Stimulated activated CD4-positive, alpha-beta T cell treated with anti-CD3 and anti-CD28 coated beads, Interleukin-1b, Interleukin-23, amount 100 ng/mL, for 48 hours (primary cell): ENCODE measurements at regions not wholly inside any gene's neighbourhood (a gene's known extent, or its start where the extent isn't known, plus 50 kb on each side); places are given as distances from the start of the nearest gene placed in this dataset.

ENCODE experiments used
- DNase-seq: peaks from one replicate; pipeline ENCODE4 v3.0.0-alpha.2; 2020

DNA sequence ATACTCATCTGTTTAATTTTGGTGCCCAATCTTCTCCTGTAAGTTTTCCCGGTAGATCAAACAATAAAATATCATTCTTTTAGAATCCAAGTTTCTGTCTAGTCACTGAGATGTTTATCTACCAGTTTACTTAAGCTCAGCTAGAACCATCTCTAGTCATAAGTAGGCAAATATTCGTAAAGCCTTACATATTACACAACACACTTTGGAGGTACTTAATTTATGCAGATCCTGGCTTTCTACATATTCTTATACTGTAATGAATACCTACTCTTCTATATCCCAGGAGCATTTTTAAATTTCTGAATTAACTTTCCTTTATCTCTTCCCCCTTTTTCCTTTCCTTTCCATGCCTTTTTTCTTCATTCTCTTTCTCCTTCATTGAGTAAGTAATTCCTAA lies 185.9 kb upstream of the ZBTB20 start:
- no peak for DNase-seq

DNA sequence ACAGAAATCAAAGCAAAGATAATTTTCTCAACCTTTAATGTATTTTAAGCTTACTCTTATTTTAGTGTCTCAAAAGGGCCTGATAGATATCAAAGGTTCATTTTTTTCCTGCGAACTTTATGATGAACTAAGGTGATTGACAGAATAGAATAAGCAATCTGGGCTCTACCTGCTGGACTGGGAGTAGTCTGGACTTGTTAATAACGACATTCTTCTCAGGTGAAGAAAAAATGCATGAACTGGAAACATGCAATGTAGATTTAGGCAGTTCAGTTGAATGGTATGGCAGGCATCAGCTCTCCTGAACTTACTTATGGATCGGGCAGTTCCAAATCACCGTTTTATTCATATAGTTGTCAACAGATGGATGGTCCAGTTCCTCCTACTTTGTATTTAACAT lies 189.7 kb upstream of the ZBTB20 start:
- DNase-seq = no peak

DNA sequence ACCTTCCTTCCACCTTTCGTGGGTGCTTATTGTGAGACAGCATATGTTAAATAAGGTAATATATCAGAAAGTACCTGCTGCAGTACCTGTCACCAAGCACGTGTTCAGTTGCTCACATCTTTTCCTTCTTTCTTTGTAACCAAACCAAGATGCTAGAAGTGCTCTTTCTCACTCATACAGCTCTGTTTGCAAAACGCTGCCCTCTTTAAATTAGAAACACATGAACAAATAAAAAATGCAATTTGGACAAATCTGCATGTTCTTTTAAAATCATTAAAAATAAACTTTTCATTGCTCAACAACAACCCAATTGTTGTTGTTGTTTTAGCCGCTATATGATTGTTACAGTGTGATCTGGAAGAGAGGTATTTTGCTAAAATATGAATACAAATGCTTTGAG lies 193.5 kb upstream of the ZBTB20 start:
- DNase-seq = no peak

DNA sequence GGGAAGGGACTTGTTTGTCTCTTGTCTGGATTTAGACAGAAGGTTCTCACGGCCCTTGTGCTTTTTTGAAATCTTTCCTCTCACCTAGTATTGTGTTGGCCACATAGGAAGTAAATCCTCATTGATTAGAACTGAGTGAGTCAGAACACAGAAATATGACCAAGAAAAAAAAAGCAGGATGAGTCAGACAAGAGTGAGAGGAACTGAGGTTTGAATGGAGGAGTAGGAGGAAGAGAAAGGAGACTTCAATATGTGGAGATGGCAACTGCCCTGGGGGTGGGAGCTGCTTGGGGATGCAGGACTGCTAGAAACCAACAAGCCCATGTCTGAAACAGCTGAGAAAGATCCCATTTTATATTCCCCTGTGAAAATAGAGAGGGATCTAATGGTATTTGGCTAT lies 194.1 kb upstream of the ZBTB20 start:
- DNase-seq = no peak

DNA sequence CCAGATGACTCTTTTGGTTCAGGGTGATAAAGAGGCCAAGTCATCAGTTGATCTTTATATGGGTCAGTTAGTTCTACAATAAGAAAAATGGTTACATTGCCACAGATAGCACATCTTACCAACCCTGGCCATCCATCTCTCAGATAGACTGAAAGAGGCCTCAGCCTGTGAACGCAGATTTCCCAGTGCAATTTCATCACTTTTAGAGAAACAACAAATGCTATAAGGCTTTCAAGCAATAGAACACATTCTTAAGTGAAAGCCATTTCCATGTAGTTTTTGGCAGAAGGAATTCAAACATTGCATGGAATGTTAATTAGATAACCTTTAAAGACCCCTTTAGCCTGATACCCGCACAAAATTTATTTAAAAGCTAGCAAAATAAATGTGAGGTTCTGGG lies 200.6 kb upstream of the ZBTB20 start:
- no peak for DNase-seq

DNA sequence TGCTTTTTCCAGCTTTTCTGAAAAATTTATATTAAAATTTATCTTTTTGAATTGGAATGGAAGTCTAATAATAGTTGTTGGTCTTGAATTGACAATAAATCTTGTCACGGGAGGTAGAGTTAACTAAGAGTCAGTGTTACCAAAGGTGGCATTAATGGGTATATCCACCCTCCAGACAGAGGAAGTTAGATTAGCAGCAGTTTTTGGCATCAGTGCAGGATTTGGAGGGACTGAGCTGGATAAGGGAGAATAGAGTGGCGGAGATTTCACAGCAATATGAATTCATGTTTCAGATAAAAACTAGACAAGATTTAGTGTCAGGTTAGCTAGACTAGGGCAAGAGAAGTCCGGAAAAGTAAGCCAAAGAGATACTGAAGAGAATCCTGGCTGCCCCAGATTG lies 201.3 kb upstream of the ZBTB20 start:
- no peak for DNase-seq

DNA sequence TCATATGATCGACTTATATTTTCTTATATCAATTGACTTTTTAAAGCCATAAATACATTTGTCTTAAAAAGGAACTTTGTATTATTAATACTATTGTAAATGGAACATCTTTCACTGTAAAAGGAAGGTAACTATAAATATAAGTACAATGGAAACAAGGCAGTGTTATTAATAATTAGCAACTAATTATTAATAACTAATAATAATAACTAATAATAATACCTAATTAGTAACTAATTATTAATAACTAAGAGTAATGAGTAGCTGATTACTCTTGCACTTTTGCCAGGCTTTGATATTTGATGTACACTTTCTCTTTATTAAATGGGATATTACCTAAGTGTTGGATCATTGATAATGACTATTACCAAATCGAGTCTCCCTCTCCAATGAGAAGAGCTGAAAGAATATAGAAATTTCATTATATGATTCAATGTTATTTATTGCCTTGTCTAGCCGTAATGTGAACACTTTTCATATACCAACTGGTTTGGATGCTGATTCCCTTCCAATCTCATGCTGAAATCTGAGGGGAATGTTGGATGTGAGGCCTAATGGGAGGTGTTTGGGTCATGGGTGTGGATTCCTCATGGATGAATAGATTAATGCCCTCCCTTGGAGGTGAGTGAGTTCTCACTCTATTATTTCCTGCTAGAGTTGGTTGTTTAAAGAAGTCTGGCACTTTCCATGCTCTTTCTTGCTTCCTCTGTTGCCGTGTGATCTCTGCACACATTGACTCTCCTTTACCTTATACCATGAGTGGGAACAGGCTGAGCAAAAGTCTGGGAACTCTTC lies 202.1 kb upstream of the ZBTB20 start:
- DNase-seq = no peak

DNA sequence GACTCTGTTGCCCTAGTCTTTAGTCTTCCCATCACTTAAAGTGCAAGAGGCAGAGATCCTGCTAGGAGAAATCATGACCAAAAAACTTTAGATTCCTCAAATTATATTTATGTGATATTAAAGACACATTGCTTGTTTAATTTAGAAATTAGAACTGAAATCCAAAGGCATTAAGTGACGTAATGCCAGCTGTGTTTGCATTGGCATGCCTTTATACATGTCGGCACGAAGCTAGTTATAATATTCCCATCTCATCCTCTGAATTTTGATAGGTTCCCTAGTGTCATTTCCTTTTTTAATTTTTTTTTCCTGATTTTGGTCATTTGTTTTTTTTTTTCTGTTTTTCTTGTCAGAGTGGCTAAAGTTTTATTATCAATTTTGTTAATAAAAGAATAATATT lies 203.5 kb upstream of the ZBTB20 start:
- no peak for DNase-seq

DNA sequence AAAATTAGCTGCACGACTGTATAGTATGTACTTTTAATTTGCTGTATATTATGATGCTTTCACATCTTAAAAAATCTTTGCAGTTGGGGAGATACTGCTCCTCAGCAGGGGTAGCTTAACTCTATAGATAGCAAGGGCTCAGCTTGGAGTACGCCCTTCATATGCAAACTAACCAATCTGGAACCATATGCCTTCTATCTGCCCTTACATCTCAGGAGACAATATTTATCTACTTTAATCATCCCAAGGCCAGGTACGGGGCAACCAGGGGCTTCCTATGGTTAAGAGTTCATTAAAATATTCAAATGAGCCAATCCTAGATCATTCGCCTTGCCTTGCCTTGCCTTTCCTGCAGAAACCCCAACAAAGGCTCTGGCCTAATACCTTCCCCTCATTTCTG lies 204.1 kb upstream of the ZBTB20 start:
- no peak for DNase-seq

DNA sequence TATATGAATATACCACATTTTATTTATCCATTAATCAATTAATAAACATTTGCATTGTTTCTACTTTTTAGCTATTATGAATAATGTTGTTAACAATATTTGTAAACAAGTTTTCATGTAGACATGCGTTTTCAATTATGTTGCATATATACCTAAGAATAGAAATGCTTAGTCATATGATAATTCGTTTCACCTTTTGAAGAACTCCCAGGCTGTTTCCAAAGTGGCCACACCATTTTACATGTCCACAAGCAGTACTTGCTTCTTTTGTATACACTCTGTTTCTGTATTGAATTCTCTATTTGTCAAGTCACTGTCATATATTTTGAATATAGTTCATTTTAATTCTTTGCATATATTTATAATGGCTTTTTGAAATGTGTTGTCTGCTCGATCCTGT lies 206.9 kb upstream of the ZBTB20 start:
- no peak for DNase-seq

DNA sequence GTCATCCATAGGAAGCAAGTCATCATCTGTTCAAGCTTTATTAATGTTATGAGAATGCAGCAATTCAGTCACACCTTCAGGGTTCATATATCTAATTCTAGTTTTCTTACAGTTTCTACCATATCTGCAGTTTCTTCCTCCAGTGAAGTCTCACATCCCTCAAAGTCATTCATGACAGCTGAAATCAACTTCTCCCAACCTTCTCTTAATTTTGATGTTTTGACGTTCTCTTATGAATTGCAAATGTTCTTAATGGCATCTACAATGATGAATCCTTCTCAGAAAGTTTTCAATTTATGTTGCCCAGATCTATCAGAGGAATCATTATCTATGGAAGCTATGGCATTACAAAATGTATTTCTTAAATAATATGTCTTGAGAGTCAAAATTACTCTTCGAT lies 210.4 kb upstream of the ZBTB20 start:
- DNase-seq = no peak

DNA sequence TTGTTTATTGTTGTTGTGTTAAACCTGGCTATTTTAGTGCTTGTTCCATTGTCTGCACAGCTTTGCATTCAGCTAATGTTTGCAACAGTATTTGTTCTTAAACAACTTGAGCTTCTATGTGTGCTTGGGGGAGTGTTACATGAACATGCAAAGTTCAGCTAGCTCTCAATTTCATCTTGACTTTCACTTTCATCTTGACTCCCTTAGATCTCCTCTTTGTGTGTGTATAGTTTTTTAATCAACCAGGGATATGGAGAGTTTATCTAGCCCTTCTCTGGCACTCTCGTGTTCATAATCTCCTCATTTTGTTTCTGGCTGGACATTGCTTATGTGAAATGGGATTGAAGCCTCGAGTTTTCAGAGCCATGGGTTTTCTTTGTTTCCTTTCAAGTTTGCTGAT lies 212.4 kb upstream of the ZBTB20 start:
- no peak for DNase-seq

DNA sequence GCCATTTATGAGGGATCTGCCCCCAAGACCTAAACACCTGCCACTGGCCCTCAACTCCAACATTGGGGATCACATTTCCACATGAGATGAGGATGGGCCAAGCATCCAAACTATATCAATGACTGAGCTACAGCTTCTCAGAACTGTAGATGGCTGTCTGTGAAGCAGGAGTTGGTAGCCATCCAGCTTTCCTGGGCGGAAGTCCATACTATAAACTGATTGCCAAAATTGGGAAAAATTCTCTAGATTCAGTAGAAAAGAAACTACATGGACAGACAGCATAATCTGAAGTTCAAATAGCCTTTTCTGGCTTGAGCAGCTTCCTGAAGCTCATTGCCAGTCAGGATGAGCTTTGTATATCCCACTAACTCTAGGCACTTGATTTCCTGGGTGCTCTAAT lies 214.7 kb upstream of the ZBTB20 start:
- DNase-seq = no peak

DNA sequence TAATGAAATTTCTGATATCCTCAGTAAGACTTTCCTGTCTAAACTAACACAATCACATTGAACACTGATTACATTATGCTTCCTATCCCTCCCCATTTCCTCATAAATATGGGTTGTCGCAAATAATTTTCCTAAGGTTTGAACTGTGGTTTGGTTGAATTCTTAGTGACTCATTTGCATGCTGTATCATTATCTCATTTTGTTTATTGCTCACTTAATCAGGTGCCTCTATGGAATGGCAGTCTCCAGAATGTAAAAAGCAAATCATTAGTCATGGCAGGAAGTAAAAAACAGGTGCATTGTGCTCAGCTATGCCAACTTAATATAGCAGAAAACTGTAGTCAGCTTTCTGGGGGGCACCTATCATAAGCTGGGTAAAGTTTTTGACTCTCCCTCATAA lies 216.0 kb upstream of the ZBTB20 start:
- DNase-seq = no peak

DNA sequence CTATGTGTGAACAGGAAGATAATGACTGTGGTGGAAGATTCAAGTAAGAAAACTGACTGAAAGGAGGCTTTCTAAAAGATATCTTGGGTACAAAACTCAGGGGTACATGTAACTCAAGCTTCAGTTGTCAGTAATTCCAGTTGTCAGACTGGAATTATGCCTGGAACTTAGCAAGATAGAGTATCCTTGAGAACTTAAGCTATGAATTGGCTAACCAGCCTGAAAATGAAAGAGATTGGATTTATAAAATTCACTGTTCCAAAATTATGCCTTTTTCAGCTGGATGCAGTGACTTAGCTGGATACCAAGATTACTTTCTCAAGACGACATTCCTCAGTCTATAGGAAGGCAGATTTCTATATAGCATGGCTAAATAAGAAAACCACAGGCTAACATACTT lies 221.9 kb upstream of the ZBTB20 start:
- no peak for DNase-seq

DNA sequence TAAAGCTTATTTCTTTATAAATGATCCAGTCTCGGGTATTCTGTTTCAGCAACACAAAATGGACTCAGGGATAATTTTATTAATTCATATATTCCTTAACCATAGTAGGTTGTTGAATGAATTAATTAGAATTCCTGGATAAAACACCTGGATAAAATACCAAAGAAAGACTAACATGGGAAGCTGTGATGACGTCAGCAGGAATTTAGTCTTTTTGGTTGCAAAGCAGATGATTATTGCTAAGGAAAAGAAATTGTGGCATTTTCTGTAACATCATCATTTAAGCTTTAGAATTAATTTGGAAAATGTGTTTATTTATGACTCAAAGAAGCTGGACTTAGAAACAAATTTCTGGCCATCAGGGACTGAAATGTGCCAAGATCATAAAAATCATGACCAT lies 228.3 kb upstream of the ZBTB20 start:
- DNase-seq = no peak

DNA sequence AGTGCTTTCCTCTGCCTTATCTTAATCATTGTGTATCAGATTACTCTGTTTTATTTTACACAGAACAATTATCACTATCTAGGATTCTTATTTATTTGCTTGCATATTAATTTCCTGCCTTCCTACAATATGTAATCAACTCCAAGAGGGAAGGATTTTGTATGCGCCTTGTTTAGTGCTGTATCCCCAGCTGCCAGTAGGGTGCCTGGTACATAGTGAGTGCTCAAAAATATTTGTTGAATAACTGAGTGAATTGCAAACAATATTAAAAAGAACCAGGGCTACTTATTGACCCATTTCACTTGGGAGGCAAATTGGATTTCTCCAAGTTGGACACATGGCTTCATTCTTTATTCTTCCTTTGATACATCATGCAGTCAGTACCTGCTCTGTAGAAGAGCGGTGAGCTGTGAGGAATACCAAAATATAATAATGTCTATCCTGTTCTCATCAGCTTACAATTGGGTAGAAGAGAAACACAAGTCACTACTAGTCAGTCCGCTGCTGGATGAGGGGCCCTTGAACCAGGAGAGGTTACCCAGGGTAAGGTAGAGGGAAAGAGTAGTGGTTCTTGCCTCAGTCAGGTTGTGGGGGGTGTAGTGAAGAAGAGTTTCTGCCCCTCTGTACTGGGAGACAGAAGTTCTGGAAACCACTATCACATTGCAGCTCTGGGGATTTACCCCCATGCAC lies 233.9 kb upstream of the ZBTB20 start:
- DNase-seq = no peak

DNA sequence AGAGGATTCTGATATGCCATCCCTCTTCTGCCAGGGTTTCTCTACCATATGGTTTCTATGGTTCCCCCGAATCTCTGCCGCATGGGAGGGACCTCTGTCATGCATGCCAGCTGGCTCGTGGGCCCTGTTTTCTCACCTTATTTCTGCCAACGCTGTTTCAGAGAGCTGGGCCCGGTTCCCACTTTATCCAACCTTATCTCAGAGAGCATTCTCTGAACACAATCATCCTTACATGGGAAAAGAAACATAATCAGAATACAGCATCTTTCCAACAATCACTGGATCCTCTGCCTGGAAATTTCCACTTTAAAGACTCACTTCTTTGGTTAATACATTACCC lies 234.5 kb upstream of the ZBTB20 start:
- no peak for DNase-seq

DNA sequence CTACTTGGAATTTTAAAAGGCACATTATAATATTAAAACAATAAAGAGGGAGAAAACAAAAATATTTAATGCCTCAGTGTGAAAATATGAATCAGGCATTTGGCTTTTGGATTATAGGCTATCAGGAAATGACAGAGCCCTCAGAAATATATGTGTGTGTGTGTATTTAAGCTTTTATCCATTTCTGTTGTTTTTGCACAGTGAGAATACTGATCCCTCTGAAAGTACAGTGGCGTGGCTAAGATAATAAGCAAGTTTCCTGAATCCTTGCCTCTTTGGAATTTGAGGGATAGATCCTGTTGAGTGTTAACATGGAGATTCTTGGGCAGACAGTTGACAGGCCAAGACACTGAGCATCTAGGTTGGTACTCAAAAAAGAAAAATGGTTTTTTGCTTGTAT lies 234.8 kb upstream of the ZBTB20 start:
- no peak for DNase-seq

DNA sequence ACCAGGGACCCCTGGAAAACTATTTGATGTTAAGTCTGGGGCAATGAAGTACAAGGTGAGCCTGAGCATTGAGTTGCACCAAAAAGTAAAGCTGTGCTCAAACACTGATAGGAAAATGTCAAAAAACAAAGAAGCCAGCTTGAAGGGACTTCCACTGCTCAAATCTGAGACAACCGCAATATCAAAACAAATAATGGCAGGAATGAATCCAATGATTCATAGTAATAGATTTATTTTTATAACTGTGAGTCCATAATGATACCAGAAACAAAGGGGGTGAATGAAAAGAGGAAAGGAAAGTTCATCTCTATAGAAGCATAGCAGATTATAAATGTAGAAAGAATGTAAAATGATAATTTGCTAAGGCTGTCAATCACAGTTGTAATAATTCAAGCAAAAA lies 237.3 kb upstream of the ZBTB20 start:
- DNase-seq = no peak

DNA sequence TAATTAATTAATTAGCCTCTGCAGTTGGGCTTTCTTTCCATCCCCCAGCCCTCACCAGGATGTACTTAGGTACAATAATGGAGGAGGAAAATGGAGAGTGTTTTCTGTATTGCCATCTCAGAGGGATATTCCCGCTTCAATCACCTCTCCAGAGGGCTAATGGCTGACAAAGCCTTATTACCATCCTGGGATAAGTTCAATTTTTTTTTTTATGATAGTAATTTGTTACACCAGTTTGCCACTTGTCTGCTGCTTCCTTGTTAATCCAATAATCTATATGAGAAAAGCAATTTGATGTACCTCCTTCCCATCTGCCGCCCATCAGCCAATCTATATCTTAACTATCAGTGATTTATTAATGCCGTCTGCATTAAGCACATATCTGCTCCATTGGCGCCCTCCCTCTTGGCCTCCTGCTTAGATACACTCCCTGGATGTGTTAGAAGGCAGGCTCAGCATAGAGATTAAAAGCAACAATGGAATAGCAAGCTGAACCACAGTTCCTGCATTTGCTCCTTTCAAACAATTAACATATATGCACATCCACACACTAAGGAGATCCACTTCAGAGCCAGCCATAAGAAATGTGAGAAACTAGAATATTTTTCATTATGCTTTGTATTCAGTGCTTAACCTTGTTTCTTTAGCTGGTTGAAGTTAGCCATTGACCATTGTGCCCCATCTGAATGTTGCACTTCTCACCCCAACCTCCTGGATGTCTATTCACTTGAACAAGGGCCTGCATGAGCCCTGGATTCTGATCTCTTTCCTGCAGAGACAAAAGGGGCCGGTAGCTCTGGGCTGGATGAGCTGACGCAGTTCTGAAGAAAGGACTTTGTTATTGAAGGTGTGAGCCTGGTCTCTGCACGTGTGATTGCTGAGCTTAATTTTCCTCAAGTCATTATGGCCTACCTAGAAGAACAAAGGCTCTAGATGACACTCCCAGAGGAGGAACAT lies 237.3 kb upstream of the GAP43 start:
- no peak for DNase-seq

DNA sequence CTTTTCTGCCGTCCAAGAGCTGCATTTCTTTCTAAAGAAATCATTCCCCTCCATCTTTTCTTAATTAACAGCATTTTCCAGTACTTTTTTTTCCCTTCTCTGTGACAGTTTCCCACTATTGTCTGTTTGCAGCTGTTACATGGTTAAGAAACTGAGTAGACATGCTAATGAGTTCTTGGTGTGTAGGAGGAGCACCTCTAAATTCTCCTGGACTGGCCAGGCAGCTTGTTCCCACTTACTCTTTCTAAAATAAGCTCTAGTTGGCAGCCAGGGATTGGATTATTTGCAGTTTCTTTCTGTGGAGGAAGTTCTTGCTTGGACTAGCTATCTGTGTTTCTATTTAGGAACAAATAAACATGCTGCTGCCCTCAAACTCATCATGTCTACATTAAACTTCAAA lies 235.1 kb upstream of the GAP43 start:
- DNase-seq = no peak

DNA sequence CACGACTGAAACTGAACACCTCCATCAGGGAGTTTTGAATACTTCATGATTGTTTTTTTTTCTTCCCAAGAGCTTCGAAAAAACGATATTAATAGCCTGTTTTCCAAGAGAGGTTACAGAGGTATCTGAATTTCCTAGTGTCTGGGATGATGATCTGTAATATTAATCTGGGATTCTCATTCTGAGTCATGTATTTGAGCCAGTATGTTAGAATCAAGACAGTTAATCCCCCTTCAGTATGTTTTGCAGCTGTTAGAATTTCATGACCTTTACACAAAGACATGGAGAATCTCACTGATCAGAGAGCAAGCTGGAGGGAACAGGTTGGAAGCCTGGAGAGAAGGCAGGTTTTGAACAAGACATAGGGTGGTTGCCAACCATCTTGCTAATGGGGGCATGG lies 234.5 kb upstream of the GAP43 start:
- DNase-seq = no peak

DNA sequence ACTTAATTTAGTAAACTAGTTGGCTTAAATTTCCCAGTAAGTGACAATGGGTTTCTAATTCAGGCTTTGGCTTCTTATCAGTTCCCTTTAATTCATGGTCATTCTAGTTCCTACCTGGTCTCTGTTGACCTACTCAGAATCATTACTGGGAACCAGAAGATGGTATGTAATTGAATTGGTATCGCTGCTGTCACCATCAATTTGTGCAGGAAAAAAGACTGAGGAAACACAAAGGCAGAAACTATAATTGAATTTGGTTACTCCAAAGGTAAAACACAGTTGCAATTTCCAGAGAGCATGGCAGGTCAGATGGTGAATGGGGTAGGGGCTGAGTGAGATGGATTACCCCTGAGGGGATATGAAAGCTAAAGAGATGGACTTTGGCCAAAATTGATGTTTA lies 226.5 kb upstream of the GAP43 start:
- no peak for DNase-seq
